DMS 273 (cell line): ENCODE measurements at regions not wholly inside any gene's neighbourhood (a gene's known extent, or its start where the extent isn't known, plus 50 kb on each side); places are given as distances from the start of the nearest gene placed in this dataset.

Experiments used
- DNase-seq: peaks from one replicate; lab custom pipeline; 2025; ENCODE audit not compliant: unreplicated experiment; lab: John Stamatoyannopoulos, UW

DNA sequence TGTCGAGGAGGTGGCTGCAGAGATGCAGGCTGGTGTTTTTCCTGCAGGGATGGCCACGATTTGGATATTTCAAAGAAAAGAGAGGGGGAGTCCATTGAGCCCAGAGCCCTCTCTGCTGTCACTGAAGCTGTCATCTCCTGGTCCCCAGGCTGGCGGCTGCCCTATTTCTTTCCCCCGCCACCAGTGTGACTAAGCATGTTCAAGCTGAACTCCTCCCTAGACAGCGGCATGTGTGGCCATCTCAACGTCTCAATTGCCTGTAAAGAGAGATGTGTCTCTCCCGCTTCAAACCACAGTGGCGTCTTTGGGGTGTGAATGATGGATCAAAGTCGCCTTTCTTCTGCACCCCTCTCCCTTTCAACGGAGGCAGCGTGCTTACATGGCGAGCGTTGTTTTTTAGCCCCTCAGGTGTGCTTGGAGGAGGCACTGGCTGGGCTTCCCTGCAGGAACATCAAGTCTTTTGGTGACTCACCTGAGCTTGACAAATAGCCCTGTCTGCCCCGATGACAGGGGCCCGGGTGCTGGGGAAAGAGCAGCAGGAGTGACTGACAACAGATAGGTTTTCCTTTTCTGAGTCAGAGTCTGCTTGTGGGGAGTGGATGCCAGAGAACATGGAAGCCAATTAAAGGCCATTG, 346.4 kb upstream of the AJAP1 start:
- DNase-seq = no peak

- no peak for DNase-seq
Observed at GRCh38 chr1:4308806-4309205, 345.6 kb upstream of the AJAP1 start.

DNA sequence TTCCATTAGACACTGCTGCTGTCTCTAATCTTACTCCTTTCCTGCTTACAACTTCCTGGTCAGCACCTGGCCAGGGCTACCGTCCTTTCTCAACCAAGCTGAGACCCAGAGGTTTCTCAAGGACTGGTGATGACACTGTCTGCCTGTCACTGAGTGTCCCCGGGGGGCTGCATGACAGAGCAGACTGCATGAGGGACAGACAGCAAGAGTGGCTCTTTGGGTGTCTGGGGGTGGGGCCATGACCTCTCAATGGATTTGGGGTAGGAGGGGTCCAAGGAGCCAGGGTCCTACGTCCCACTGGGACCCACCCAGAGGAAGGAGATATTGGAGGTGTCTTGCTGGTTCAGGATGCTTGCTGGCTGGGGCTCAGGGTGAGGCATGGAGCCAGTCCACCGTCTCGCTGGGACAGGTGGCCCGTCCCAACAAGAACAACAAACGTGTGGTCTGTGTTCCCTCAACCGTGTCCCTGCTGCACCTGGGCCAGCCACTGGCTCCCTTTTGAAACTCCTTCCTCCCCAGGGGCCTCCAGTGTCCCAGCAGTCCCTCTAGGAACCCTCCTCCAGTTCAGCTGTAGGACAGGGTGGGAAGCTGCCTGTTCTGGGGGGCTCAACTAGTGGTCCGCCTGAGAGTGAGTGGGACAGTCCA, 344.6 kb upstream of the AJAP1 start:
- DNase-seq = no peak

- DNase-seq = no peak
Observed at GRCh38 chr1:4310396-4310923, 343.9 kb upstream of the AJAP1 start.

- no peak for DNase-seq
Observed at GRCh38 chr1:4312024-4312423, 342.4 kb upstream of the AJAP1 start.

DNA sequence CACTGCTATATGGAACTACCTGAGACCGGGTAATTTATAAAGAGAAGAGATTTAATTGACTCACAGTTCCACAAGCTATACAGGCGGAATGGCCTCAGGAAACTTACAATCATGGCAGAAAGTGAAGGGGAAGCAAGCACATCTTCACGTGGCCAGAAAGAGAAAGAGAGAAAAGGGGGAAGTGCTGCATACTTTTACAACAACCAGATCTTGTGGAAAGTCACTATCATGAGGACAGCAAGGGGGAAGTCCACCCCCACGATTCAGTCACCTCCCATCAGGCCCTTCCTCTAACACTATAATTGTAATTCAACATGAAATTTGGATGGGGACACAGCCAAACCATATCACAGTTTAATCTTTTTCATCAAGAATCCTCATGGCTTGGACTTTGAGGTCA, 339.2 kb upstream of the AJAP1 start:
- no peak for DNase-seq

DNA sequence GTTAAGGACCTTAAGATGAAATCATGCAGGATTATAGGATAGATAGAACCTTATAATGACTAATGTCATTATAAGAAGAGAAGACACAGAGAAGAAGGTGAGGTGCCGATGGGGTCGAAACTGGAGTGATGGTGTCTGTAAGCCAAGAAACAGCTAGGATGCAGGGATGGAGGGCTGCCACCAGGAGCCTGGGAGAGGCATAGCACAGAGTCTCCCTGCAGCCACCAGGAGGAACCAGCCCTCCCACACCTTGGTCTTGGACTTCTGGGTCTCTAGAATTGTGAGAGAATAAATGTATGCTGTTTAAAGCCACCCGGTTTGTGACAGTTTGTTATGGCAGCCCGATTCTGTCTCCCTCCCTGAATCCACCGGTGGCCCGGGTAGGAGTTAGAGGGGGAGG, 337.2 kb upstream of the AJAP1 start:
- DNase-seq = peak; percentile 11

DNA sequence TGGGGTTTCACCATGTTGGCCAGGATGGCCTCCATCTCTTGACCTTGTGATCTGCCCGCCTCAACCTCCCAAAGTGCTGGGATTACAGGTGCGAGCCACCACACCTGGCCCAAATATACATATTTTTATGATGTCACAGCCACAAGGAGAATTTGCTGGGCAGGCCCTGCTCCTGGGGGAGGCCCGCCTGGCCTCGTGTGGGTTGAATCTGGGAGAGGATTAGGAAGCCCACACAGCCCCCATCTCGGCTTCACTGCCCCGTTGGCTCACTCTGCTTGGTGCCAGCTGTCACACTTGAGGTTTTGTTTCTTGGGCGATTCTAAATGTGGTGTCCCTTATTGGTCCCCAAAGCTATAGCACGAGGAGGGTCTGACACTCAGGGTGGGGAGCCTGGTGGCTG, 335.7 kb upstream of the AJAP1 start:
- DNase-seq = no peak

- peak; percentile 50 for DNase-seq
Observed at GRCh38 chr1:4319496-4319895, 334.9 kb upstream of the AJAP1 start.

DNA sequence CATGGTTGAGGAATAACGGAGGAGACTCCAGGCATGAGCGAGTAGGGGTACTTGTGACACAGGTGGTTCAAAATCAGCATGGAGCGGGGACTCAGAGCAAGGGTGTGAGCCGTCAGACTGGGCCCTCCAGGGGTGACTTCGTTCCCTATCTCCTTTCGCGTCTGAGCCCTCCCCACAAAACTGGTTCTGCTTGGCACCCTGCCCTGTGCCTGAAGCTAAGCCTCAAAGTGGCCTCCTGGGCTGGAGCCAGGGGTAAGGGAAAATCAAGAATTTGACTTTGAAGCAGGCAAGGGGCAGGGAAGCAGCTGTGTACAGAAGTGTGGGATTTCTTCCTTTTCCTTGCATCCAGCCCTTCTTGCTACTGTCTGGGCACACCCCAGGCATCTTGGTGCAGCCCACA, 331.5 kb upstream of the AJAP1 start:
- peak; percentile 58 for DNase-seq

GRCh38 chr1:4323309-4323708, 331.1 kb upstream of the AJAP1 start:
- no peak for DNase-seq

DNA sequence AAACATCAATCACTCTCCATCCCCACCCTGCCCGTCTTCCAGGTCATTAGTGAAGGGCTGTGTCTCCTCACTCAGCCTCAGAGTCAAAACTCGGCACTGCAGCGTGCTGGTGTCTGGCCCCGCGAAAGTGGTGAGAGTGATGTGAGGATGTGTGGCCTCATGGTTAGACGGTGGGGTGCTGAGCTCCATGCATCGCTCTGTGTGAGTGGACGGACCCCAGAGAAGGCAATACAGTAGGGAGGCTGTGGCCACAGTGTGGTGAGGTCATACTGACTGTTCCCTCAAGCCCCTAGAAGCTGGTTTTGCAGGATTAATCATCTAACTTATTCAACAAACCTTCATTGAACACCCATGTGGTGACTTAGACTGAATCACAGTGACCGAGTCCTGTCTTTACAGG, 329.9 kb upstream of the AJAP1 start:
- no peak for DNase-seq

DNA sequence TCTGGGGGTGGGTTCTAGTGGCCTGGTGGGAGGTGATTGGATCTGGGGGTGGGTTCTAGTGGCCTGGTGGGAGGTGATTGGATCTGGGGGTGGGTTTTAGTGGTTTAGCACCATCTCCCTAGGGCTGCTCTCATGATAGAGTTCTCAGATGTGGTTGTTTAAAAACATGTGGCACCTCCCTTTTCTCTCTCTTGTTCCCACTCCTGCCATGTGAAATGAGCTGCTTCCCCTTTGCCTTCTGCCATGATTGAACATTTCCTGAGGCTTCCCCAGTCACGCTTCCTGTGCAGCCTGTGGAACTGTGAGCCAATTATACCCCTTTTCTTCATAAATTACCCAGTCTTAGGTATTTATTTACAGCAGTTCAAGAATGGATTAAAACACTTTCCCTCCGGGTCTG, 327.3 kb upstream of the AJAP1 start:
- no peak for DNase-seq

DNA sequence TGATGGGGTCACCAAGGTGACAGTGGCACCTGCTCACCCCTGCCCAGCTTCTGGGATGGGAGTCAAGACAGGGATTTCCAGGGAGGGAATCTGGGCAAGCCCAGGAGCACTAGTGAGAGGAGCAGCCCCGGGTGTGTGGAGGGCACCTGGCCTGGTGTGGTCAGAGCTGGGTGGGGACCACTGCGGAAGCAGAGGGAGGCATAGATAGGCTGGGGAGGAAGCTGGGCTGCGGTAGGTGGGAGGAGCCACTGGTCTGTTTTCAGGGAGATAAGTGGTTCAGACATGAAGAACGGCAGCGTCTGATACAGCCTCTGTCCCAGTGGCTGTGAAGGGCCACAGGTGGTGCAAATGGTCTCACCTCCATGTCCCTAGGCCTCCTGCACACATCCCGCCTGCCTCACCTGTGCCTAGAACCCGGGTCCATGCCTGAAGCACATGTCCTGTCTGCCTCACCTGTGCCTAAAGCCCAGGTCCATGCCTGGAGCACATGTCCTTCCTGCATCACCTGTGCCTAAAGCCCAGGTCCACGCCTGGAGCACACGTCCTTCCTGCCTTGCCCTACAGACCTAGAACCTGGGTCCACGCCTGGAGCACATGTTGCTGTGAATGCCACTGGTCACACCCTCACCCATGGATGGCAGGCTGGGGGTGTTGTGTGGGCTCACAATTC, 325.9 kb upstream of the AJAP1 start:
- DNase-seq = no peak

DNA sequence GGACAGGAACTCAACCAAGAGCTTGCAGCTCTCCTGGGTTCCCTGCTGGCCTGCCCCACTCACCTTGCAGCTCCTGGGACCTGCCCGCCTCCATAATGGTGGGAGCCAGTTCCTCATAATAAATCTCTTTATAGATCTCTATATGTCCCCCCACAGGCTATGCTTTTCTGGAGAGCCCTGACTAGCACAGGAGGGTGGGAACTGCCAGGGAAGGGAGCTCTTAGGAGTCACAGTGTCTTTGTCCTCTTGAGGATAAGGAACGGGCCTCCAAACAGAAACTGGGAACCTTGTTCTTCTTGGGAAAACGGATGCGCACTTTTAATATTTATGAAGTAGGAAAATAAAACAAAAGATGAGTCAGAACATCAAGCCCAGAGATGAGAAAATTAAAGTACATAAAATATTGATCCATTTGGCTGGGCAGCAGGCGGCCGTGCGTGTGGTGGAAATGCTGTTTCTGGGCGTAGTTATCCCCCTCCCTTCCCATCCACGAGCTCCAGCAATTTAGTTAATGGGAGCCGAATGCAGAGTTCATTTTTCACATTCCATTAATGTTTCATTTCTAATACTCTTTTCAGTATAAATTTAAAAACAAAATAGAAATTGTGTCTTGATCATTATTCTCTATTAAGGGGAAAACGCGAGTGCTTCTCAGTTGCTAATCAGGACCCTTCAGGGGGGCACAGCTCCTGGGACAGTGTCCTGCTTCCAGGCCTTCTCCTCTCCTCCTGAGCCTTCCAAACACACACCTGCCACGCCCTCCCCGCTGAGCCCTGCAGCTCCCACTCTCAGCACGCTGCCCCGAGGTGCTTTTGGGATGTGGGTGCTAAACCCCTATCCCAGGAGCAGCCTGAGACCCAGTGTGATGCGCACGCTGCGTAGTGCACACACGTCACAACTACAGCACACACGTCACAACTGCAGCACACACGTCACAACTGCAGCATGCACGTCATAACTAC, 323.3 kb upstream of the AJAP1 start:
- no peak for DNase-seq

DNA sequence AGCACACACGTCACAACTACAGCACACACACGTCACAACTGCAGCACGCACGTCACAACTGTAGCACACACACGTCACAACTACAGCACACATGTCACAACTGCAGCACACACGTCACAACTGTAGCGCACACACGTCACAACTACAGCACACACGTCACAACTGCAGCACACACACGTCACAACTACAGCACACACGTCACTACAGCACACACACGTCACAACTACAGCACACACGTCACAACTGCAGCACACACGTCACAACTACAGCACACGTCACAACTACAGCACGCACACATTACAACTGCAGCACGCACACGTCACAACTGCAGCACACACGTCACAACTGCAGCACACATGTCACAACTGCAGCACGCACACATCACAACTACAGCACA, 322.6 kb upstream of the AJAP1 start:
- no peak for DNase-seq

- no peak for DNase-seq
Observed at GRCh38 chr1:4336507-4336906, 317.9 kb upstream of the AJAP1 start.

DNA sequence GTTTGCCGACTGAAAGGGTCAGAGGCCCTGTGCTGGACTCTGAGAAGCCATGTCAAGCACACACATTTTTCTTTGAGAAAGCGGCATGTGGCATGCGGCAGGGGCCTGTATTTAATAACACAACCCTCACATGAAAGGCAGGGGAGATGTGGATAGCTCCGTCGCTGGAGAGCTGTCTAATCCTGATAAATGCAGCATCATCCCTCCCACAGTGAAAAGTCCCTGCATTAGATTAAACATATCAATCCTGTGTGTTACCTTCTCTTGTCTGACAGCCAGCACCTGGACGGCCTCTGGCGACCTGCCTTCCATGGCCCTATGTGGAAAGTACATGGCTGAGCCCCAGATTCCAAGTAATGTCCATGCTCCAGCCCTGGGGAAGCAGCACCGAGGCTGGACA, 313.0 kb upstream of the AJAP1 start:
- no peak for DNase-seq

DNA sequence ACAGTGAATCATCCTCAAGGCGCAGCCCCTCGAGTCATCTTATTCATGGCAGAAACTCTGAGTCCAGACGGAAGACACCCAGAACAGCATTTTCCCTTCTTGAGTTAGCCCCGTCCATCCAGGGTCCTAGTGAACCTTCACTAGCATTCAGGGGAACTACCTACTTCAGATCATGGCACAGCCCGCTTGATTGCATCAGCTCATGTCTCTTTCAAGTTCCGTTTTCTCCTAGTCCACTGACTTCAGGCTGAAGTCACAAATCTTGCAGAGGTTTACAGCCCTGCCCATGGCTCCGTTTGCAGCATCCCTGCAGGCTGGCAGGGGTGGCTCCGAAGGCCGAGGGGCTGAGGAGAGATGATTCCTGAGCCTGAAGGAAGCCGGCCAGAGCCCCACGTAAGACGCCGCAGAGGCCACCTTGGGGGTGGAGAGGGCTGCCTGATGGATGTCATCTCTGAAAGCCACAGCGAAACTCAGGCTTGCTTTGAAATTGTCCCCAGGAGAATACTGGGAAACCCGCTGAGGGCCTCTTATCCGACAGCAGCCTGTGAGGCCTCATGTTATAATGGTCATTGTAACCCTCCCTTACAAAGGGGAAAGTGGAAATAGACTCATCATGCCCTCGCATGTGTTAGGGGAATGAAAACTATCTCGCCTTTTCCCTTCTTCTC, 310.2 kb upstream of the AJAP1 start:
- no peak for DNase-seq

GRCh38 chr1:4345094-4345493, 309.3 kb upstream of the AJAP1 start:
- no peak for DNase-seq

GRCh38 chr1:4346131-4346530, 308.3 kb upstream of the AJAP1 start:
- no peak for DNase-seq
